Prostate gland (tissue), 2 donors: ENCODE measurements at regions not wholly inside any gene's neighbourhood (a gene's known extent, or its start where the extent isn't known, plus 50 kb on each side); places are given as distances from the start of the nearest gene placed in this dataset.

Experiments
- POLR2A ChIP-seq: fragments of 450-650 bp; IDR thresholded peaks from one replicate; pipeline ENCODE4 v1.6.1; 2016; ENCODE audit warnings: antibody characterized with exemption, mild to moderate bottlenecking
- TF ChIP-seq, protein P1 (sequence below), 4 experiments: fragments of 200-600 bp in 2 of 4; fragments of 450-650 bp in 2 of 4; sonication (generic) in 2 of 4; IDR thresholded peaks; 1 replicate in 3 of 4; 2 replicates in 1 of 4; pipeline ENCODE4 v1.5.1; 2016 to 2019; ENCODE audit warnings: antibody characterized with exemption in 4 of 4, mild to moderate bottlenecking in 2 of 4, moderate library complexity in 2 of 4

DNA sequence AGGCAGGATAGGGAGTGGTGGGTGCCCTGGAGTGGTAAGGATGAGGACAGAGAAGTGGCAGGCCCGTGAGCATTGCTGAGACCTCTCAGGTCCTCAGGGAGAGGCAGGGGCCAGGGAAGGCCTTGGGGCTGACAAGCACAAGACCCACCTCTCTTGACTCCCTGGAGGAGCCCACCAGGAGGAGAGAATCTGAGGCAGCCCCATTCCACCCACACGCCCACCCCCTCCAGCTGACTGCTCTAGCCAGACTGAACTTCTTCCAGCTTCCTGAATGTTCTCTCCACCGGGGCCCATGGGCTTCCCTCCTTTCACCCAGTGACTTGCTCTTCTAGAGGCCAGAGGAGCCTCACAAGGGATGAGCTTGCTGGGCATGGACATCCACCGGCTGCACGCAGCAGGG is 1403.0 kb downstream of the BRD1 start:
- TF ChIP-seq, protein P1, sequence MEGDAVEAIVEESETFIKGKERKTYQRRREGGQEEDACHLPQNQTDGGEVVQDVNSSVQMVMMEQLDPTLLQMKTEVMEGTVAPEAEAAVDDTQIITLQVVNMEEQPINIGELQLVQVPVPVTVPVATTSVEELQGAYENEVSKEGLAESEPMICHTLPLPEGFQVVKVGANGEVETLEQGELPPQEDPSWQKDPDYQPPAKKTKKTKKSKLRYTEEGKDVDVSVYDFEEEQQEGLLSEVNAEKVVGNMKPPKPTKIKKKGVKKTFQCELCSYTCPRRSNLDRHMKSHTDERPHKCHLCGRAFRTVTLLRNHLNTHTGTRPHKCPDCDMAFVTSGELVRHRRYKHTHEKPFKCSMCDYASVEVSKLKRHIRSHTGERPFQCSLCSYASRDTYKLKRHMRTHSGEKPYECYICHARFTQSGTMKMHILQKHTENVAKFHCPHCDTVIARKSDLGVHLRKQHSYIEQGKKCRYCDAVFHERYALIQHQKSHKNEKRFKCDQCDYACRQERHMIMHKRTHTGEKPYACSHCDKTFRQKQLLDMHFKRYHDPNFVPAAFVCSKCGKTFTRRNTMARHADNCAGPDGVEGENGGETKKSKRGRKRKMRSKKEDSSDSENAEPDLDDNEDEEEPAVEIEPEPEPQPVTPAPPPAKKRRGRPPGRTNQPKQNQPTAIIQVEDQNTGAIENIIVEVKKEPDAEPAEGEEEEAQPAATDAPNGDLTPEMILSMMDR (IDR thresholded peaks at IDR 0.05) = no peak
- no peak for TF ChIP-seq POLR2A
